GM19035 (cell line): ENCODE measurements at regions not wholly inside any gene's neighbourhood (a gene's known extent, or its start where the extent isn't known, plus 50 kb on each side); places are given as distances from the start of the nearest gene placed in this dataset.
"Not testable (repeated sequence)": the region's sequence is repeated elsewhere in the genome, so short reads cannot be mapped to it uniquely, and the experiment has no call there.

ENCODE experiments used
- ATAC-seq: cut with Tn5 transposase; IDR thresholded peaks from one replicate; pipeline ENCODE4 v1.9.1; 2021; ENCODE audit not compliant: unreplicated experiment

GRCh38 chr12:131353376-131353775, 357.5 kb upstream of the SFSWAP start:
- no peak for ATAC-seq

- ATAC-seq, result no peak
Observed at GRCh38 chr12:131353826-131354225, 357.1 kb upstream of the SFSWAP start.

GRCh38 chr12:131355361-131356245, 355.3 kb upstream of the SFSWAP start:
- ATAC-seq, result no peak

- no peak for ATAC-seq
Observed at GRCh38 chr12:131356485-131357184, 354.3 kb upstream of the SFSWAP start.

- ATAC-seq, result no peak
Observed at GRCh38 chr12:131357185-131357747, 353.6 kb upstream of the SFSWAP start.

- ATAC-seq, result no peak
Observed at GRCh38 chr12:131357920-131358319, 353.0 kb upstream of the SFSWAP start.

GRCh38 chr12:131362291-131363211, 348.3 kb upstream of the SFSWAP start:
- ATAC-seq, result no peak

- no peak for ATAC-seq
Observed at GRCh38 chr12:131363393-131363792, 347.5 kb upstream of the SFSWAP start.

GRCh38 chr12:131363841-131364495, 346.9 kb upstream of the SFSWAP start:
- no peak for ATAC-seq

- no peak for ATAC-seq
Observed at GRCh38 chr12:131364903-131365820, 345.7 kb upstream of the SFSWAP start.

- ATAC-seq, result no peak
Observed at GRCh38 chr12:131365821-131366260, 345.0 kb upstream of the SFSWAP start.

- ATAC-seq, result no peak
Observed at GRCh38 chr12:131366261-131366871, 344.5 kb upstream of the SFSWAP start.

GRCh38 chr12:131367067-131367982, 343.6 kb upstream of the SFSWAP start:
- ATAC-seq, result not testable (repeated sequence)

GRCh38 chr12:131367983-131368667, 342.8 kb upstream of the SFSWAP start:
- ATAC-seq, result no peak

- no peak for ATAC-seq
Observed at GRCh38 chr12:131368668-131369071, 342.2 kb upstream of the SFSWAP start.

- ATAC-seq, result no peak
Observed at GRCh38 chr12:131369094-131369845, 341.6 kb upstream of the SFSWAP start.
